HG03520 (cell line): ENCODE measurements at regions not wholly inside any gene's neighbourhood (a gene's known extent, or its start where the extent isn't known, plus 50 kb on each side); places are given as distances from the start of the nearest gene placed in this dataset.

Experiments used
- ATAC-seq: cut with Tn5 transposase; IDR thresholded peaks from one replicate; pipeline ENCODE4 v1.9.1; 2021; ENCODE audit warnings: mild to moderate bottlenecking, moderate library complexity; ENCODE audit not compliant: unreplicated experiment

DNA sequence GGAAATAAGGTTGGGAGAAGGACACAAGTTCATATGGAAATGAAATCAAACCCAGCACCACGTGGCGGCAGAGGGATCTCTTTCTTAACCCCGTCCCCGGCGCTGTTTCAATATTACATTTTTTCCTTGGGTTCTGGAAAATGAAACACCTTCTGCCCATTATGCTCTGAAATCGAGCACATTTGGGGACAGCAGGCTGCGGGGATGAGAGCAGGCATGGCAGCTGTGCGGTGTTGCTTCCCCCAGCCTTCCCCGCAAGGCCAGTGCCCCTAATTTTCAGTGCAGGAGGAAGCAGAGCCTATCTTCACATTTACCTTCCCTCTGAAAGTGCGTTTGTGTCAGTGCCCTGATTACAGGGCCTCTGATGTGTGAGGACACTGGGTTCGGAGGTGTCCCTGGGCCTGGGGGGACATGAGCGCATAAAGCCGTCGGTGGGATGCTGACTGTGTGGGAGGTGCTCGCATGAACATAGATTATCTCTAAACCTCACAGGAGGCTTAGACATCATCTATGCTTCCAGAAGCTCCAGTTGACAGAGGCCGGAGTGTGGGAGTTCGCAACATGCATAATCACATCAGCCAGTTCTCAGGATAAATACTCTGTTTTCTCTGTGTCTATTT, 921.3 kb downstream of the BRD1 start:
- ATAC-seq, result no peak

GRCh38 chr22:48905206-48905975, 922.3 kb downstream of the BRD1 start:
- ATAC-seq, result no peak

DNA sequence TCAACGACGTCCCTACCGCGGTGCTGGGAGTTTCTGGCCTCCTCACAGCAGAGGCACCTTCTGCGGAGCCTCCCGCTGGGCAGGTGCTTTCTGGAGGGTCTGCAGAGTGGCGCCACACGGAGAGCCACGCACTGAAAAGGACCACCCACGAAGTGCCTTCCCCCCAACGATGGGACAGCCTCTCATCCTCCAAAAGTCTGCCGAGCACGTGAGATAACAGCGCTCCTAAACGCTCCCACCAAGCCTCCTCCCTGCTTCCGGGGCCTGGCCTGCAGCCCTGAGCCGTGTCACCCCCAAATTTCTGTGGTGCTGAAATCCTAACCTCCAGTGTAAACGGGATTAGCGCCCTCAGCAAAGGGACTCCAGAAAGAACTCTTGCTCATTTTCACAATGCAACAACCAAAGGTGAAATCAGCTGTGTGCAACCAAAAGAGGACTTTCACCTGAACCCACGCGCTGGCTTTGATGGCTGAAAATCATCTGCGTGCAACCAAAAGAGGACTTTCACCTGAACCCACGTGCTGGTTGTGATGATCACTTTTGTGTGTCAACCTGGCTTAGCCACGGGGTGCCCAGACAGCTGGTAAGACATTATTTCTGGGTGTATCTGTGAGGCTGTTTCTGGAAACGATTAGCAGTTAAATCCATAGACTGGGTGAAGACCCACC, 924.6 kb downstream of the BRD1 start:
- no peak for ATAC-seq

- no peak for ATAC-seq
Observed at GRCh38 chr22:48902001-48902869, 925.4 kb downstream of the BRD1 start.

- no peak for ATAC-seq
Observed at GRCh38 chr22:48901324-48901723, 926.3 kb downstream of the BRD1 start.

DNA sequence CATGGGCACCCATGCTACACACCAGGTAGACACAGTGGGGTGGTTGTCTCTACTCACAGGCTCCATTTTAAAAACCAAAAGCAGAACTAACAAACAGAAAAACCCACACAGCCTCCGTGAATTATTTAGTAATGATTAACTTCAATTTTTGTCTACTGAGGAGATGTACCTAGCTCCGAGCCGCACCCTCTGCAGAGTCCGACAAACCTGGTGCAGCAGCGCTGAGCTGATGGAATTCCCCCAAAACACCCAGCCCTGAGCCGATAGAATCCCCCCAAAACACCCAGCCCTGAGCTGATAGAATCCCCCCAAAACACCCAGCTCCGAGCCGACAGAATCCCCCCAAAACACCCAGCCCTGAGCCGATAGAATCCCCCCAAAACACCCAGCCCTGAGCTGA, 927.0 kb downstream of the BRD1 start:
- ATAC-seq, result no peak

DNA sequence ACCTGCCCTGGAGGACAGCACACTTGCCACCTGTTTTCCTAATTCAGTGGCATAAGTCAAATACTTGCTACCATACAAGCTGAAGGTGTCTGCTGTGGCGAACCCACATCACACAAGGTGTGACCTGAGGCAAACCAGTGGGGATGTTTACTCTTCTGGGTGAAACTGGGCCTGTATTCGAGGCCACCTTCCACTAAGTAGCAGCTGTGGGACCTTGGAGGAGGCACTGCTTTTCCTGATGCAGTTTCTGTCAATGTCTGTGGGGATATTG, 927.4 kb downstream of the BRD1 start:
- no peak for ATAC-seq

GRCh38 chr22:48899523-48900326, 927.9 kb downstream of the BRD1 start:
- ATAC-seq, result no peak

DNA sequence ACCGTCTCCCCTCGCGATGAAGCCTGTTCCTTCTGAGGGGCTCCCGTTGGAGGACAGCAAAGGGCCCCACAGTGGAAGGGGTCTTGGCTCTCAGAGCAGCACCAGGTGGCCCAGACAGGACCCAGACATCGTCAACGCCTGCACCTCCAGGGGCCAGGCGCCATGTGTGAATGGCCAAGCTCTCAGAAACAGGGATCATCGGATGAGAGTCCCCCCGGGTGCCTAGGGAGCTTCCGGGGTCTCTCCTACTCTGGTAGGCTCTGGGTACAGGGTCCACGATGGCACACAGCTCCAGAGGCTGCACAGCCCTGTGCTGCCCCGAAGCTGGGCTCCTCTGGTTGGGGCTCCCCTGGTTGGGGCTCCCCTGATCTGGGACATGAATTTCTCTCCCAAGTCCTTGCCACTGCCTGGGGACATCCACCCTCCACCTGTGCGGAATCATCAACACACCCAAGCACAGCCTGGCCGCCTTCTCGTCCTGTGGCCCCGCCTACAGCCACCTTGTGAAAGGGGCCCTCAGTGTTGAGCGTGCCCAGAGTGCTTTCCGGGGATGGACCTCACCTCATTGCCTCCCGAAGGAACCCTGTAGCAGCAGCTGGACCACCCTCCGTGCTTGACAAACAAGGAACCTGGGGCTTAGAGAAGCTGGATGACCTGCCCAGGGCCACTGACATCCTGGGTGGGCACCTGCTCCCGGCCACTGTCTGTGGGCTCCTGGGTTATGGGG, 929.0 kb downstream of the BRD1 start:
- ATAC-seq, result no peak

DNA sequence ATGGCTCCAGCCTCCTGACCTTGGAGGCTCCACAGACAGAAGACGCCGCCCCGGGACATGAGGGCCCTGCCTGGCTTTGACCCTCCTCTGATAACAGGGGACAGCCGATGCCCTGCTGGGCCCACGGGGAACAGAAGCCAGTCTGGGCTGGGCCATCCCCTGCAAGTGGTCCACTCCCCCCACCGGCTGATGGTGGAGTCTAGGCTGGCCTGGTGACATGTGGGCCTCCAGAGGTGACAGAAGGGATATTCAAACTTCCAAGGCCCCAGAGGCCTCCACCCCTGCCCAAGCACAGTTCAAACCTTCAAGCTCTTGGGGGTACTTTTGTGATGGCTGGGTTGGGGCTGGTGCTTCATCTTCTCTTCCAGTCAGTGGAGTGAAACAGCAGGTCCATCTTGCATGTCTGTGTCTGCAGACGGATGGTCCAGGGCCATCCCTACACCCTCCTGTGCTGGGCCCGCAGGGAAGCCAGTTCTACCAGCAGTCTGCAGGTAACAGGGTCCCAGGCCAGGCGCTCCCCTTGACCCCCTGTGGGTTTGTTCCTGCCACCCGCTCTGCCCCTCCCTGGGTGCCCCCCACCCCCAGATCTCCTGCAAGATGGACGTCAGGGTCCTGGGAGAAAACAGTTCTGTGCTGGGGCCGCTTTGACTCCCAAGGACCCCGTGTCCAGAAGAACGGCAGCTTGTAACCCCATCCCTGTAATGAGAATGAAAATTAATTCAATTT, 929.9 kb downstream of the BRD1 start:
- no peak for ATAC-seq

- ATAC-seq, result no peak
Observed at GRCh38 chr22:48896766-48897644, 930.7 kb downstream of the BRD1 start.

DNA sequence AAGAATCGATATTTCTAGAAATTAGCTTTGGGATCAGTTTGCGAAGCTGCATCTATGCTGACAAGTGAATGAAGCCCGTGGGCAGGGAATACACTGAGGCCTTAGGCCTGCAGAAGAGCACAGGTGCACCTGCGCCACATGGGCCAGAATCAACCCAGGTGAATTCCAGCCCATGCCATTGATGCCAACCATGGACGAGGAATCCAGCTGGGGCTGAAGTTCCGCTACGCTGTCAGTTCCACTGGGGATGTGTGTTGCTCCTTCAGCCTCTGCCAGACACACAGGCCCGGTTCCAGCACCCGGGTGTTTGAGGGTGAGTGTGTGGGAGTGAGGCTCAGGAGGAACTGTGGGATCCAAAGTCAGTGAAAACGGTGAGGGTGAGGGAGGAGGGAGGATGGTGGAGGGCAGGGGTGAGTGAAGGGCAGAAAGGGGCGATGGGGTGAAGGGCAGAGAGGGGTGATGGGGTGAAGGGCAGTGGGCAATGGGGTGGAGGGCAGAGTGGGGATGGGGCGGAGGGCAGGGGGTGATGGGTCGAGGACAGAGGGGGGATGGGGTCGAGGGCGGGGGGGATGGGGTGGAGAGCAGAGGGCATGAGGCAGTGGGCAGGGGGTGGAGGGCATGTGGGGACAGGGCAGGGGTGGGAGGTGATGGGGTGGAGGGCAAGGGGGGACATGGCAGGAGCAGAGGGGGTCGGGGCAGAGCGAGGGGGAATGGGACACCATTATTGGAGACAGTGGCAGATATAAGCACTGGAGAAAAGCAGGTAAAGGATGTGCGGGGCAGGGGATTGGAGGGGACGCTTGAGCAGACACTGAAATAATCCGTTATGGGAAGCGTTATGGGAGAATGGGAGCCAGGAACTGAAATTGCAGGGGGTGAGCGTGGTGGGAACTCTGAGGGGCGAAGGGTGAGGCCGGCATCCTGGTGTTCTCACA, 931.6 kb downstream of the BRD1 start:
- ATAC-seq, result no peak

GRCh38 chr22:48895336-48895735, 932.3 kb downstream of the BRD1 start:
- ATAC-seq, result no peak

- ATAC-seq, result no peak
Observed at GRCh38 chr22:48894804-48895250, 932.8 kb downstream of the BRD1 start.

GRCh38 chr22:48894064-48894671, 933.5 kb downstream of the BRD1 start:
- no peak for ATAC-seq

- ATAC-seq, result no peak
Observed at GRCh38 chr22:48893288-48894063, 934.2 kb downstream of the BRD1 start.
